ENCODE measurements at regions not wholly inside any gene's neighbourhood (a gene's known extent, or its start where the extent isn't known, plus 50 kb on each side); places are given as distances from the start of the nearest gene placed in this dataset.

GRCh38 chr3:127370906-127371305, 83.1 kb upstream of the PRR20G start:
- DNase-seq, result no peak

GRCh38 chr3:127369356-127369935, 81.6 kb upstream of the PRR20G start:
- no peak for DNase-seq

- no peak for DNase-seq
Measured at GRCh38 chr3:127368186-127369032, 80.6 kb upstream of the PRR20G start.

- DNase-seq, result no peak
Measured at GRCh38 chr3:127367593-127367992, 79.7 kb upstream of the PRR20G start.

GRCh38 chr3:127366383-127366782, 78.5 kb upstream of the PRR20G start:
- no peak for DNase-seq

GRCh38 chr3:127365163-127365798, 77.4 kb upstream of the PRR20G start:
- no peak for DNase-seq

GRCh38 chr3:127363891-127364290, 76.0 kb upstream of the PRR20G start:
- DNase-seq, result no peak

GRCh38 chr3:127363171-127363570, 75.3 kb upstream of the PRR20G start:
- DNase-seq, result no peak

- DNase-seq, result no peak
Measured at GRCh38 chr3:127360647-127361046, 72.8 kb upstream of the PRR20G start.

GRCh38 chr3:127358641-127359040, 70.8 kb upstream of the PRR20G start:
- DNase-seq, result no peak

GRCh38 chr3:127356381-127356780, 68.5 kb upstream of the PRR20G start:
- no peak for DNase-seq

- no peak for DNase-seq
Measured at GRCh38 chr3:127354761-127355160, 66.9 kb upstream of the PRR20G start.

GRCh38 chr3:127352612-127353011, 64.8 kb upstream of the PRR20G start:
- DNase-seq, result no peak

GRCh38 chr3:127351775-127352350, 64.0 kb upstream of the PRR20G start:
- DNase-seq, result no peak

GRCh38 chr3:127351321-127351720, 63.5 kb upstream of the PRR20G start:
- DNase-seq, result no peak

- no peak for DNase-seq
Measured at GRCh38 chr3:127350172-127351050, 62.6 kb upstream of the PRR20G start.

GRCh38 chr3:127349501-127350171, 61.8 kb upstream of the PRR20G start:
- no peak for DNase-seq

- DNase-seq, result no peak
Measured at GRCh38 chr3:127342735-127343134, 54.9 kb upstream of the PRR20G start.

- no peak for DNase-seq
Measured at GRCh38 chr3:127339928-127340861, 52.3 kb upstream of the PRR20G start.

GRCh38 chr3:127339016-127339415, 51.2 kb upstream of the PRR20G start:
- no peak for DNase-seq
